ENCODE measurements at regions not wholly inside any gene's neighbourhood (a gene's known extent, or its start where the extent isn't known, plus 50 kb on each side); places are given as distances from the start of the nearest gene placed in this dataset.

DNA sequence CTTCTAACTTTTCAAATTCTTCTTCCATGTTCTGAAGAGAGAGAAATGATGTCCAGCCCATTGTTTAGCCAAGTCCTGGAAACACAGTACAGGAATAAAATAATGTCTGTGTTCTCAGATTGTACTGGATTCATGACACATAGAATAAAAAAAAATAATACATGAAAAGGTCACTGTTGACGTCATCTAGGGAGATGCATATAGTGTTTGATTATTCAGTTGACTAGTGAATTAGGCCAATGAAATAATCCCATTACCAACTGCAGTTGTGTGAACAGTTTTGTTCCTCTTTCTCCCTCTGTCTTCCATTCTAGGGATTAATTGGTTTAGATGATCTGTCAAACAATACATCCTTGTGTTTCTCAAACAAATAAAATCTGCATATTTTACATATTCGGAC lies 222.8 kb downstream of the ALDH8A1 start:
- intact Hi-C loops (cut with DNase I; ENCODE audit: low total_unique reads), result no loop called here
- TF ChIP-seq POLR2A (IDR thresholded peaks at IDR 0.05), result no peak
- TF ChIP-seq, protein P1, sequence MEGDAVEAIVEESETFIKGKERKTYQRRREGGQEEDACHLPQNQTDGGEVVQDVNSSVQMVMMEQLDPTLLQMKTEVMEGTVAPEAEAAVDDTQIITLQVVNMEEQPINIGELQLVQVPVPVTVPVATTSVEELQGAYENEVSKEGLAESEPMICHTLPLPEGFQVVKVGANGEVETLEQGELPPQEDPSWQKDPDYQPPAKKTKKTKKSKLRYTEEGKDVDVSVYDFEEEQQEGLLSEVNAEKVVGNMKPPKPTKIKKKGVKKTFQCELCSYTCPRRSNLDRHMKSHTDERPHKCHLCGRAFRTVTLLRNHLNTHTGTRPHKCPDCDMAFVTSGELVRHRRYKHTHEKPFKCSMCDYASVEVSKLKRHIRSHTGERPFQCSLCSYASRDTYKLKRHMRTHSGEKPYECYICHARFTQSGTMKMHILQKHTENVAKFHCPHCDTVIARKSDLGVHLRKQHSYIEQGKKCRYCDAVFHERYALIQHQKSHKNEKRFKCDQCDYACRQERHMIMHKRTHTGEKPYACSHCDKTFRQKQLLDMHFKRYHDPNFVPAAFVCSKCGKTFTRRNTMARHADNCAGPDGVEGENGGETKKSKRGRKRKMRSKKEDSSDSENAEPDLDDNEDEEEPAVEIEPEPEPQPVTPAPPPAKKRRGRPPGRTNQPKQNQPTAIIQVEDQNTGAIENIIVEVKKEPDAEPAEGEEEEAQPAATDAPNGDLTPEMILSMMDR (IDR thresholded peaks at IDR 0.05), result no peak
- no peaks in the 10 kb centered on the region for H3K36me3 ChIP-seq
- no peaks in the 10 kb centered on the region for H3K4me1 ChIP-seq
- H3K4me3 ChIP-seq, result no peak overlapping the region
- no peak overlapping the region for H3K27ac ChIP-seq
- no peaks in the 10 kb centered on the region for H3K27me3 ChIP-seq
- H3K9me3 ChIP-seq, result no peaks in the 10 kb centered on the region
- DNase-seq, result no peak

DNA sequence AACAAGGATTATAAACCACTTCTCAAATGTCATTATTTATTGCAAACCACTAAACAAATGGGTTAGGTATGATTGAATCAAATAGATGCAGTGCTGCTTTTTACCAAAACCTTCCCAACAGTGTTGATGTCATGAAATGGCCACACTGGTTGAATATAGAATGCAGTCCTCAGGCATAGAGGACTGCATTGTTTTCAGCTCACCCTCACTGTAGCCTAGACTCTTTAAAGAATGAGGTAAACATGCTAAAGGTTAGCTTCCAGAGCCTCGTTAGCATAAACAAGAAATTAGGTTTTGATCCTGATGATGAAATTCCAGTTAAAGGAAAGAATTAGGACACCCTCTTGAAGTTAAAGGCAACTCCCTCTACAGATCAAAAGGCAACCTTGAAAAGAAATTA lies 224.3 kb downstream of the ALDH8A1 start:
- Histone ChIP-seq H3K9me3 (no peaks in the 10 kb centered on the region), H3K36me3 (no peaks in the 10 kb centered on the region), H3K4me3 (no peak overlapping the region), H3K4me1 (peaks cover 0 to 6% of the 10 kb centered on the region in 2 donors), H3K27ac (no peak overlapping the region), H3K27me3 (no peaks in the 10 kb centered on the region)
- intact Hi-C loops (cut with DNase I; ENCODE audit: low total_unique reads), result no loop called here
- TF ChIP-seq, protein P1 (IDR thresholded peaks at IDR 0.05), result no peak
- no peak for TF ChIP-seq POLR2A (IDR thresholded peaks at IDR 0.05)
- no peak for DNase-seq

DNA sequence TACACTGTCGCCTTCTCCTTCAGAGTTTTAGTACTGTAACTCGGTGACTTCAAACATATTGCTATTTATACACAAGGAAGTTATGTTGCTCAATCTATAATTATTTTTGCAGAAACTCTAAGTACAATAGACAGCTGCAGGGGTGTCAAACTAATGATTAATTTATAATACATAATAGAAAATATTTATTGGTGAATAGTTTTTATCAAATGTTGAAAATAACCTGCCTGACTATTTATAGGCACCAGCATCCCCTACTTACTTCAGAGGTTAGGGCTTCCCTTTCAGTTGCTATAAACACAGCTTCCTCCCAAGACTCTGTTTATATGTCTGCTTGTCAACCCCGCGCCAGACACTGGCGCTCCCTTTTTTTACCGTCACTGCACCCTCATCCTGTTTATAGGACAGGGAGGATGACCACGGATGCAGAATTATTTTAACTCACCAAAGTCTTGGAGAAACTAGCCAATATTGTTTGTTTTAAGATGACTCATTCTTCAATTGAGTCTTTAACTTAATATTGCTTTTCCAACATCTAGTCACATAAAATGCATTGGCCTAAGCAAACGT lies 225.0 kb downstream of the ALDH8A1 start:
- DNase-seq, result no peak
- Histone ChIP-seq H3K4me3 (no peak overlapping the region), H3K36me3 (no peaks in the 10 kb centered on the region), H3K9me3 (no peaks in the 10 kb centered on the region), H3K27me3 (no peaks in the 10 kb centered on the region), H3K4me1 (peaks cover 0 to 12% of the 10 kb centered on the region in 2 donors), H3K27ac (no peak overlapping the region)
- no peak for TF ChIP-seq POLR2A (IDR thresholded peaks at IDR 0.05)
- TF ChIP-seq, protein P1 (IDR thresholded peaks at IDR 0.05), result no peak
- intact Hi-C loops (cut with DNase I; ENCODE audit: low total_unique reads), result no loop called here

DNA sequence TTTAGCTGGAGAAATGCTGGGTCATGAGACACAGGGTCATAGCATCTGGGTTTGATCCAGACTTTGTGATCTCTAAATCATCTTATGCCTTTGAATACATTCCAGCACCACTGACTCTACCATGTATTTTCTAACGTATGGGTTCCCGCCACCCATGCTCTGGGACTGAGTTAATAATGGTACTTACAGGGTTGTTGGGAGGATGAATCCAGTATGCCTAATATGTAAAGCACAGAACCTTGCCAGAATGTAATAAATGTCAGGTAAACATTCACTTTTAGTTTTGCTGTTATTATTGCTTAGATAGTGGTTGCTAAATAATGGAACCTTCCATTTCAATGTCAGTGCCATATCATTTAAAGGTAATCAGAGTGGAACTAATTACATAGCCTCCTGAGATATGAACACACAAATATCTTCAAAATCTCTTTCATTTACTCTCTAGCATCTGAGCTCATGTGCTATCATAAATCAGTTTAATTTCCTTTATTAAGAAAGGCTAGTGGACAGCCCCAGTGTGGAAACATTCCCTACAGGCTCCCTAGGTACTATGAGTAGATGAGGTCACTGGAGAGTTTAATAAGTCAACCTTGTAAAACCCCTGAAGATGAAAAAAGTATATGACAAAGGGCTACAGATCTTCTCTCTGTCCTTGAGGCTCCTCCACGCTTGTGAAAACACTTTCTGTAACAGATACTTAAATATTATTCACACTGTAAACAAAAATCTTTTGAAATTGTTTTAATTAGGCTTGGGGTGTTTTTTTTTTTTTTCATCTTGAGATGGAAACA lies 226.6 kb downstream of the ALDH8A1 start:
- H3K4me1 ChIP-seq, result peaks cover 0 to 12% of the 10 kb centered on the region in 2 donors
- H3K4me3 ChIP-seq, result no peak overlapping the region
- DNase-seq, result no peak
- intact Hi-C loops (cut with DNase I; ENCODE audit: low total_unique reads), result no loop called here
- no peaks in the 10 kb centered on the region for H3K27me3 ChIP-seq
- TF ChIP-seq, protein P1 (IDR thresholded peaks at IDR 0.05), result no peak
- TF ChIP-seq POLR2A (IDR thresholded peaks at IDR 0.05), result no peak
- H3K9me3 ChIP-seq, result no peaks in the 10 kb centered on the region
- H3K27ac ChIP-seq, result peak overlapping the region; percentile 35 to 39
- no peaks in the 10 kb centered on the region for H3K36me3 ChIP-seq

DNA sequence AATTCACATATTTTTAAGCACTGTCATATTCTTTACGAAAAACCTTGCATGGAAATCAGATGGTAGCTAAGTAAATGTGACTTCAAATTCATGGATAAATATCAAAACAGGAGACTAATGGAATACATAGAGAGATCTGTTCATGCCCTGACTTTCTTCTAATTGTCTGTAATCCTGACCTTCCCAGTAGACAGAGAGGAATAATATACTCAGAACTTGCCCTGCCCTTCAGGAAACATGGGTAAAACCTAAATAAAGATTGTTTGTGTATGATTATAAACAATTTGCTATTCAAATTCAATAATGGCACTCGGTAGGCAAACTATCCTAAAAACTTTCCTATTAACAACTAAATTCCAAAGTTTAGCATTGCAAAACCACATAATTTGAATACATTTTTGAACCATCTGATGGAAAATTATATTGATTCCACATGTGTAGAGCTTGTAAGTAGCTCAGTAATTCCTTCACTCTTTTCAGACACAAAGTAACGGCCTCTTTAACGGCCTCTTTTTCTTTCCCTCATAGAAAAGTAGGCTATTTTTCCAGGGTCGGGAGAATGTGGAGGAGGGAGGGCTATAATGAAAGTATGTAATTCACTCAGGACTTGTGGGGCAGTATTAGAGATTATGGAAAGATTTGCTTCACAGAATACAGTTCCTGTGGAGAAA lies 227.6 kb downstream of the ALDH8A1 start:
- H3K4me3 ChIP-seq, result no peak overlapping the region
- intact Hi-C loops (cut with DNase I; ENCODE audit: low total_unique reads), result no loop called here
- H3K27ac ChIP-seq, result peak overlapping the region; percentile 36 to 39
- H3K4me1 ChIP-seq, result peaks cover 0 to 12% of the 10 kb centered on the region in 2 donors
- TF ChIP-seq POLR2A (IDR thresholded peaks at IDR 0.05), result no peak
- TF ChIP-seq, protein P1 (IDR thresholded peaks at IDR 0.05), result no peak
- no peak for DNase-seq
- no peaks in the 10 kb centered on the region for H3K27me3 ChIP-seq
- no peaks in the 10 kb centered on the region for H3K9me3 ChIP-seq
- no peaks in the 10 kb centered on the region for H3K36me3 ChIP-seq

Data from uterus (tissue), 3 donors.